ENCODE measurements at regions not wholly inside any gene's neighbourhood (a gene's known extent, or its start where the extent isn't known, plus 50 kb on each side); places are given as distances from the start of the nearest gene placed in this dataset.

- TF ChIP-seq, protein P1, sequence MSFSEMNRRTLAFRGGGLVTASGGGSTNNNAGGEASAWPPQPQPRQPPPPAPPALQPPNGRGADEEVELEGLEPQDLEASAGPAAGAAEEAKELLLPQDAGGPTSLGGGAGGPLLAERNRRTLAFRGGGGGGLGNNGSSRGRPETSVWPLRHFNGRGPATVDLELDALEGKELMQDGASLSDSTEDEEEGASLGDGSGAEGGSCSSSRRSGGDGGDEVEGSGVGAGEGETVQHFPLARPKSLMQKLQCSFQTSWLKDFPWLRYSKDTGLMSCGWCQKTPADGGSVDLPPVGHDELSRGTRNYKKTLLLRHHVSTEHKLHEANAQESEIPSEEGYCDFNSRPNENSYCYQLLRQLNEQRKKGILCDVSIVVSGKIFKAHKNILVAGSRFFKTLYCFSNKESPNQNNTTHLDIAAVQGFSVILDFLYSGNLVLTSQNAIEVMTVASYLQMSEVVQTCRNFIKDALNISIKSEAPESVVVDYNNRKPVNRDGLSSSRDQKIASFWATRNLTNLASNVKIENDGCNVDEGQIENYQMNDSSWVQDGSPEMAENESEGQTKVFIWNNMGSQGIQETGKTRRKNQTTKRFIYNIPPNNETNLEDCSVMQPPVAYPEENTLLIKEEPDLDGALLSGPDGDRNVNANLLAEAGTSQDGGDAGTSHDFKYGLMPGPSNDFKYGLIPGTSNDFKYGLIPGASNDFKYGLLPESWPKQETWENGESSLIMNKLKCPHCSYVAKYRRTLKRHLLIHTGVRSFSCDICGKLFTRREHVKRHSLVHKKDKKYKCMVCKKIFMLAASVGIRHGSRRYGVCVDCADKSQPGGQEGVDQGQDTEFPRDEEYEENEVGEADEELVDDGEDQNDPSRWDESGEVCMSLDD (tag by site-specific recombination; IDR thresholded peaks at IDR 0.05): no peak
- no peak for TF ChIP-seq GFI1B (tag by site-specific recombination; IDR thresholded peaks at IDR 0.05)
- no peak for TF ChIP-seq ZNF184 (tag by site-specific recombination; IDR thresholded peaks at IDR 0.05)
- TF ChIP-seq KLF7 (tag by site-specific recombination; IDR thresholded peaks at IDR 0.05; ENCODE audit: borderline replicate concordance): no peak
- TF ChIP-seq ZNF558 (tag by site-specific recombination; IDR thresholded peaks at IDR 0.05): no peak
- no peak for TF ChIP-seq ZBTB21 (tag by site-specific recombination; IDR thresholded peaks at IDR 0.05)
- TF ChIP-seq ZNF148 (tag by site-specific recombination; IDR thresholded peaks at IDR 0.05; ENCODE audit: borderline replicate concordance): no peak
- no peak for TF ChIP-seq ZNF837 (tag by site-specific recombination; IDR thresholded peaks at IDR 0.05)
Observed at GRCh38 chr3:94671078-94671477, 608.2 kb downstream of the NSUN3 start (continued).

DNA sequence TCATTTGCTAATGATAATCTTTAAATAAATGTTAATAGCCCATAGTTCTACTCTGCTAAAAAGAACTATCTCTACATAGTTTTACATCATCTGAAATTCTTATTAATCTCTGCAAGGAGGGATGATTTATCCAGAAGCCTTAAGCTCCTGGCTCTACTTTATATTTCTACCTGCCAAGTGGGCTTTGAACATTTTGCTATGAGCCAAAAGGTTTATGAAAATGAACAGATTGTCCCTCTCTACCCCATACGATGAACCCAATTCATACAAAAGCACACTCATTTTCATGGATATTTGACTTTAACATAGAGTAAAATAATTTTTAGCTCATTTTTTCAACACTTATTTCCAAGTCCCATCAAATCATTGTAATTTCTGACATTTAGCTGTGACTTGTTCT lies 611.0 kb downstream of the NSUN3 start:
- no peak overlapping the region for H3K27ac ChIP-seq (ENCODE audit: extremely low read depth, low read depth, low read length)
- ChIA-PET POLR2A (no interaction called here), CTCF (no interaction called here)
- TF ChIP-seq ZNF529 (tag by site-specific recombination; IDR thresholded peaks at IDR 0.05; ENCODE audit: insufficient replicate concordance) (no peak), ZNF791 (tag by site-specific recombination; IDR thresholded peaks at IDR 0.05) (no peak), ZNF16 (tag by site-specific recombination; IDR thresholded peaks at IDR 0.05; ENCODE audit: low read depth) (no peak), GLI4 (tag by site-specific recombination; IDR thresholded peaks at IDR 0.05) (no peak), ZNF202 (tag by site-specific recombination; IDR thresholded peaks at IDR 0.05; ENCODE audit: borderline replicate concordance) (no peak), ZNF140 (tag by site-specific recombination; IDR thresholded peaks at IDR 0.05) (no peak), ZNF549 (tag by site-specific recombination; IDR thresholded peaks at IDR 0.05) (no peak), HOXA7 (CRISPR knock-in tag; IDR thresholded peaks at IDR 0.05; ENCODE audit: borderline replicate concordance) (no peak), PRDM6 (tag by site-specific recombination; IDR thresholded peaks at IDR 0.05) (no peak), ZNF146 (tag by site-specific recombination; IDR thresholded peaks at IDR 0.05) (no peak)
- TF ChIP-seq, protein P2, sequence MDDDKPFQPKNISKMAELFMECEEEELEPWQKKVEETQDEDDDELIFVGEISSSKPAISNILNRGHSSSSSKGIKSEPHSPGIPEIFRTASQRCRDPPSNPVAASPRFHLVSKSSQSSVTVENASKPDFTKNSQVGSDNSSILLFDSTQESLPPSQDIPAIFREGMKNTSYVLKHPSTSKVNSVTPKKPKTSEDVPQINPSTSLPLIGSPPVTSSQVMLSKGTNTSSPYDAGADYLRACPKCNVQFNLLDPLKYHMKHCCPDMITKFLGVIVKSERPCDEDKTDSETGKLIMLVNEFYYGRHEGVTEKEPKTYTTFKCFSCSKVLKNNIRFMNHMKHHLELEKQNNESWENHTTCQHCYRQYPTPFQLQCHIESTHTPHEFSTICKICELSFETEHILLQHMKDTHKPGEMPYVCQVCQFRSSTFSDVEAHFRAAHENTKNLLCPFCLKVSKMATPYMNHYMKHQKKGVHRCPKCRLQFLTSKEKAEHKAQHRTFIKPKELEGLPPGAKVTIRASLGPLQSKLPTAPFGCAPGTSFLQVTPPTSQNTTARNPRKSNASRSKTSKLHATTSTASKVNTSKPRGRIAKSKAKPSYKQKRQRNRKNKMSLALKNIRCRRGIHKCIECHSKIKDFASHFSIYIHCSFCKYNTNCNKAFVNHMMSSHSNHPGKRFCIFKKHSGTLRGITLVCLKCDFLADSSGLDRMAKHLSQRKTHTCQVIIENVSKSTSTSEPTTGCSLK (tag by site-specific recombination; IDR thresholded peaks at IDR 0.05): no peak
- no peak overlapping the region for H3K4me3 ChIP-seq (ENCODE audit: low read depth, low read length)
- no peaks in the 10 kb centered on the region for H3K36me3 ChIP-seq (ENCODE audit: control insufficient read depth in 2 of 2, insufficient read depth in 1 of 2, low read length in 2 of 2)
- no peaks in the 10 kb centered on the region for H3K9me3 ChIP-seq (ENCODE audit: control insufficient read depth, insufficient read depth, low read depth, low read length)
- H3K4me1 ChIP-seq (ENCODE audit: control insufficient read depth, insufficient read depth, low read length): no peaks in the 10 kb centered on the region

Measured in HEK293 (cell line).